Mesodermal cell (in vitro differentiated cells): ENCODE measurements at regions not wholly inside any gene's neighbourhood (a gene's known extent, or its start where the extent isn't known, plus 50 kb on each side); places are given as distances from the start of the nearest gene placed in this dataset.
A peak's percentile ranks its signal among the peaks of the same experiment; 100 is the strongest.

Source experiments
- H3K27ac ChIP-seq: 2 replicates; pipeline ENCODE4 v1.7.0; 2013; ENCODE audit warnings: mild to moderate bottlenecking, low read depth, low read length, moderate library complexity; ENCODE audit not compliant: severe bottlenecking
- H3K36me3 ChIP-seq: 2 replicates; pipeline ENCODE4 v1.7.1; 2013; ENCODE audit warnings: mild to moderate bottlenecking, low read length, moderate library complexity; ENCODE audit not compliant: control insufficient read depth, insufficient read depth
- H3K4me1 ChIP-seq: one replicate; pipeline ENCODE4 v1.7.1; 2013; ENCODE audit warnings: mild to moderate bottlenecking, low read length; ENCODE audit not compliant: insufficient read depth, control insufficient read depth, poor library complexity, severe bottlenecking
- H3K4me3 ChIP-seq: 2 replicates; pipeline ENCODE4 v1.7.0; 2013; ENCODE audit warnings: low read length, control low read depth, mild to moderate bottlenecking; ENCODE audit not compliant: insufficient read depth, poor library complexity, severe bottlenecking; ENCODE audit errors: extremely low read depth
- H3K9me3 ChIP-seq: 2 replicates; pipeline ENCODE4 v1.7.1; 2013; ENCODE audit warnings: mild to moderate bottlenecking, low read length, moderate library complexity; ENCODE audit not compliant: control insufficient read depth
- WGBS, 2 experiments: methylation state at CpG; one replicate each; pipeline ENCODE4 v1.1.5; 2013; ENCODE audit warnings: missing lambda C conversion rate in 2 of 2; ENCODE audit not compliant: insufficient coverage in 2 of 2; 5-methylcytosine and 5-hydroxymethylcytosine counted together

DNA sequence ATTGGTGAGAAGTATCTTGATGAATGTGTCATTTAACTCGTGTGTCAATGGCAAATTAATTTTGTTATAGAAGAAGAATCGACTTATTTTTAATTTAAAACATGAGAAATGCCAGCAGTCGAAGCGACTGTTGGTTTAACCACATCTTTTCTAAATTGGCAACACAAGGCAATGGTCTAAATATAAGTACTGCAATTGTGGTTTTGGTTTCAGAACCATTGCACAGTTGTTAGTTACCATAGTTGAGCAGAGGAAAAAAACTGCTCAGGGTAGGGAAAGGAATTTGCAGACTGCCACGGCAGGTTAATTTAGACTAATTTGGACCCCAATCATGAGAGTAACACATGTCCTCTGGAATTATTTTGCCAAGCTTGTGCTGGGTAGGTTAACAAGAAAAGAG lies 185.6 kb upstream of the RUNX1 start:
- H3K36me3 ChIP-seq = no peaks in the 10 kb centered on the region
- peaks cover 16% of the 10 kb centered on the region for H3K9me3 ChIP-seq
- 92 to 100% methylated on average over 2 of the region's 5 CpGs for WGBS, 2 experiments
- no peak overlapping the region for H3K4me3 ChIP-seq
- H3K27ac ChIP-seq = no peak overlapping the region
- H3K4me1 ChIP-seq = peaks cover 12% of the 10 kb centered on the region

DNA sequence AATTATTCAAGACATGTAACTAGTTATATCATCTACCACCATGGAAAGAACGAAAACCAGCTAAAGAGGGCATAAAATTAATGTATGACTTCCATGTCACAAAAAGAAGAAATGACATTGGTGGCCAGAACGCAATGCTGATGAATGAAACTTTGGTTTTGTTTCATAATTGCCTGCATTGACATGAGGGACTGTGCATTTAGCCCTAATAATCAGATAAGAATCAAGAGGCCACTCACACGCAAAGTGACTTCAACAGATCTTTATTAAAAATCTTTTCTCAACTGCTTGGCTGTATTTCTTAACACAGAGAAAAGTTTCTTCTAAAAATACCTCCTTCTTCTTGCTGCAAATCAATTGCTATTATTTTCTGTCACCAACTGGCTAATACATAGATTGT lies 184.7 kb upstream of the RUNX1 start:
- WGBS, 2 experiments = 86 to 100% methylated on average over 2 of the region's 3 CpGs
- H3K9me3 ChIP-seq = peaks cover 16% of the 10 kb centered on the region
- H3K4me1 ChIP-seq = peaks cover 12% of the 10 kb centered on the region
- H3K27ac ChIP-seq = no peak overlapping the region
- H3K4me3 ChIP-seq = no peak overlapping the region
- no peaks in the 10 kb centered on the region for H3K36me3 ChIP-seq

DNA sequence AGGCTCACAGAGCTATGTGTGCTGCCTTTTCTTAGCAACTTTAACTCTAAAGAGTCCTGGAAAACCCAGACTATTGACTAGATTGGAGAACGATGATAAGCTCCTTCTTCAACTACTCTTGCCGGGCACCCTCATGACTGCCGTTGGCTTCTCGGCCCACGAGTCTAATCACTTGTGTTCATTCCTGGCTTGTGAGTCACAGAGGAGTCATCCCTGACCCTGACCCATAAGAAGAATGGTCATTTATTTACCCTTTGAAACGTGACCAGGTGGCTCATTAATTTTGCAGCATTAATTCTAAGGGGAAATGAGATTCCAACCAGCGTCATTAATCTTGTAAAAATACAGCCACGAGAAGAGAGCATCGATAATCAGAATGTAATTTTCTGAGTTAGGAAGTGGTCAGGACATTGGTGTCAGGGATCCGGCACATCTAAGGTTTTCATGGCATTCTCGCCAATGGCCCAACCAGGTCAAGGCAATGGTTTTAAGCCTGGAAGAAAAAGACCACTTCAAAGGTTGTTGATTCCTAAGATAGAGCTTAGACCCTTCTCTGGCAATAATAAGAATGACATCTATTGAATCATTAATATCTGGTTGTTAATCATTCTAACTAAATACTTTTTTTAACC lies 183.6 kb upstream of the RUNX1 start:
- WGBS, 2 experiments = 52 to 60% methylated on average over 9 to 11 of the region's 11 CpGs
- Histone ChIP-seq H3K36me3 (no peaks in the 10 kb centered on the region), H3K27ac (peak overlapping the region; percentile 55), H3K4me1 (peaks cover 12% of the 10 kb centered on the region), H3K4me3 (no peak overlapping the region), H3K9me3 (peaks cover 16% of the 10 kb centered on the region)

DNA sequence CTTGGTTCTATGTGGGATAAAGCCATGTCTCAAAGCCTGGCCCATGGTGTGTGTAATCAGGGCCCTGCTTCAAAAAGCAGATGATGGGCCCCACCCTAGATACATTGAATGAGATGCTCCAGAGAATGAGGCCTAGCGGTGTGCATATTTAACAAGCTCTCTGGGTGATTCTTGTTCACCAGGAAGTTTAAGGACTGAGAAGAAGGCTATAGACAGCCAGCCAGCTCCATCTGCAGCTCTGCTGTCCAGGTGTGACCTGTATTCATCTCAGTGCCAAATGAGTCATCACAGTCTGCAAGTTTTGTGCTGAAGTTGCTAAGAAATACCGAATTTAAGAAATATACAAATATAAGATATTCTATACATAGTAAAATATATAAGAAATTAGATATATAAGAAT lies 182.0 kb upstream of the RUNX1 start:
- Histone ChIP-seq H3K4me1 (peaks cover 23% of the 10 kb centered on the region), H3K27ac (no peak overlapping the region), H3K9me3 (peaks cover 6% of the 10 kb centered on the region), H3K4me3 (no peak overlapping the region), H3K36me3 (no peaks in the 10 kb centered on the region)
- WGBS, 2 experiments = 100% methylated on average over 1 of the region's 2 CpGs

- H3K4me1 ChIP-seq = peaks cover 29% of the 10 kb centered on the region
- no peaks in the 10 kb centered on the region for H3K9me3 ChIP-seq
- H3K27ac ChIP-seq = no peak overlapping the region
- H3K36me3 ChIP-seq = no peaks in the 10 kb centered on the region
- no peak overlapping the region for H3K4me3 ChIP-seq
- WGBS, 2 experiments = 100% methylated on average over 2 of the region's 3 CpGs; no CpG with 5 or more reads in 1 of the 2 experiments
Observed at GRCh38 chr21:35229290-35229689, 180.2 kb upstream of the RUNX1 start.

GRCh38 chr21:35227786-35228185 lies 178.7 kb upstream of the RUNX1 start:
- WGBS, 2 experiments = 90 to 98% methylated on average over 5 of the region's 5 CpGs
- no peak overlapping the region for H3K27ac ChIP-seq
- H3K4me3 ChIP-seq = no peak overlapping the region
- peaks cover 29% of the 10 kb centered on the region for H3K4me1 ChIP-seq
- no peaks in the 10 kb centered on the region for H3K36me3 ChIP-seq
- no peaks in the 10 kb centered on the region for H3K9me3 ChIP-seq

GRCh38 chr21:35226968-35227744 lies 178.1 kb upstream of the RUNX1 start:
- WGBS, 2 experiments = 90 to 95% methylated on average over 9 to 12 of the region's 13 CpGs
- peaks cover 24% of the 10 kb centered on the region for H3K4me1 ChIP-seq
- no peaks in the 10 kb centered on the region for H3K36me3 ChIP-seq
- no peak overlapping the region for H3K27ac ChIP-seq
- H3K4me3 ChIP-seq = no peak overlapping the region
- H3K9me3 ChIP-seq = no peaks in the 10 kb centered on the region

DNA sequence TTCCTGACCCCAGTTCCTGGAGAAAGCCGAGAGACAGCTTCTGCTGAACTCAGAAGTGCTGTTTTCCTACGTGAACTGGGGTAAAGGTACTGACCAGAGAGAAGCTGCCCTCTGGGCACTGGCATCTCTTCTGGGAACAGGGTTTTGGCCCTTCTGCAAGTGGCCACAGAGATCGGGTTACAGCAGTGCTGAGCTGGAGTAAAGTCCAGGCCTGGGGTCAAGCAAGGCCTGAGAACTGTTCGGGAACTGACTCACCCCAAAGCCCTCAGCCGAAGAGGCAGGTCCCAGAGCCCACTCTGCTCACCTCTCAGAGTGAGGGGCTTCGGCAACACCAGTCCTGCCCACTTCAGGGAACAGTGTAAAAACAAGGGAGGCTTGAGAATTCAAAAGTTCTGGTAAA lies 177.2 kb upstream of the RUNX1 start:
- Histone ChIP-seq H3K4me3 (no peak overlapping the region), H3K9me3 (no peaks in the 10 kb centered on the region), H3K27ac (peak overlapping the region; percentile 3), H3K36me3 (no peaks in the 10 kb centered on the region), H3K4me1 (peaks cover 17% of the 10 kb centered on the region)
- WGBS, 2 experiments = 63 to 81% methylated on average over 3 to 5 of the region's 6 CpGs

GRCh38 chr21:35225573-35225972 lies 176.5 kb upstream of the RUNX1 start:
- Histone ChIP-seq H3K9me3 (no peaks in the 10 kb centered on the region), H3K4me3 (no peak overlapping the region), H3K36me3 (no peaks in the 10 kb centered on the region), H3K4me1 (peaks cover 17% of the 10 kb centered on the region), H3K27ac (no peak overlapping the region)
- 82 to 93% methylated on average over 2 of the region's 6 CpGs for WGBS, 2 experiments

DNA sequence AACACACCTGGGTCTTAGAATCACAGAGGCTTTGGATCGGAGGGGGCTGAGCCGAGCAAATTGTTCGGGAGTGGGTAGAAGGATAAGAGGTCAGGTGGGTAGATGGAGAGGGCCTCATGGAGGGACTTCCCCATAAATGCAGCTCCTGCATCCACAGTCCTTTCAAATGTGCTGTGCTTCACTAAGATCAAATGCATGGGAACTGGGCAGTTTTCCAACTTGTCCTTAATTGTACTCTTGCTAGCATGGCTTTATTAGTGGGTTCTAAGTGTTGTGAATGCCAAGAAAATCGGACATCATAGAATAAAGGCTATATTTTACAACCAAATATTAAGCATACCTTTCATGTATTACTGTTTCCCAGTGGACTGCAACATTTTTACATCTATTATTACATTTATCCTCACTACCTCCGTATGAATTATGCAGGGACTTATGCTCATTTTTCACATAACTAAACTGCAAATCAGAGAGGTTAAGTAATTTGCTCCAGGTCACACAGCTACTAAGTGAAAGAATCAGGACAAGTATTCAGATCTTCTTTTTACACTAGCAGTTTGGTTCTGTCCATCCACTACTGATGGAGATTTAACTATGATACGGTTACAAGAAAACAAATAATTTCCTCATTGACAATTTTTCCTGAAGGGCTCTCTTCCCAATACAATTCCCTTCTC lies 174.5 kb upstream of the RUNX1 start:
- Histone ChIP-seq H3K4me3 (no peak overlapping the region), H3K9me3 (no peaks in the 10 kb centered on the region), H3K36me3 (no peaks in the 10 kb centered on the region), H3K27ac (no peak overlapping the region), H3K4me1 (peaks cover 31% of the 10 kb centered on the region)
- 89 to 100% methylated on average over 1 of the region's 6 CpGs for WGBS, 2 experiments
